Omental fat pad (tissue), 3 donors: ENCODE measurements at regions not wholly inside any gene's neighbourhood (a gene's known extent, or its start where the extent isn't known, plus 50 kb on each side); places are given as distances from the start of the nearest gene placed in this dataset.

Experiments used
- ATAC-seq: fragments of 150-250 bp; one replicate; pipeline ENCODE4 v1.9.1; 2016; ENCODE audit warnings: mild to moderate bottlenecking, moderate library complexity; ENCODE audit not compliant: low FRiP score
- DNase-seq: peaks from one replicate; pipeline ENCODE4 v3.0.0-alpha.2; 2019; ENCODE audit warnings: low spot score
- TF ChIP-seq, protein P1 (sequence below), 3 donors: fragments of 450-650 bp; IDR thresholded peaks; one replicate each; pipeline ENCODE4 v1.5.1; 2016 to 2017; ENCODE audit warnings: antibody characterized with exemption in 3 of 3, mild to moderate bottlenecking in 3 of 3, moderate library complexity in 2 of 3

DNA sequence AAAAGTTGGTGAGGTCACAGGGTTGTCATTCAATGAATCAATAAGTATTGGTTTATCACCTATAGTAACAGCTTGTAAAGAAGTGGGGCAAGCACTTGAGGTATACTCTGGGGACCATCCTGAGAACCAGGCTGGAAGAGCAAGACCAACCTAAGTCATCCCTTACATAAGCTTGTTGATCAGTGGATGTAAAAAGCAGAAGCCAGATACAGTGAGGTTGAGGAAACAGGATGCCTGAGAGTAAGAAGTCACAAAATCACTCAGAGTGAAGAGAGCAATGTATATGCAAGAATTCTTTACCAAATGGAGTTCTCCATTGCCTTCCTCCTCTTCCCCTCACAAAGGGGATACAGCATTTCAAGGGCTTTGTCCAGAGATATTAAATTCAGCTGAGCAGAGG, 76.3 kb upstream of the PACRGL start:
- DNase-seq (no peak), ATAC-seq (no peak)
- TF ChIP-seq, protein P1, sequence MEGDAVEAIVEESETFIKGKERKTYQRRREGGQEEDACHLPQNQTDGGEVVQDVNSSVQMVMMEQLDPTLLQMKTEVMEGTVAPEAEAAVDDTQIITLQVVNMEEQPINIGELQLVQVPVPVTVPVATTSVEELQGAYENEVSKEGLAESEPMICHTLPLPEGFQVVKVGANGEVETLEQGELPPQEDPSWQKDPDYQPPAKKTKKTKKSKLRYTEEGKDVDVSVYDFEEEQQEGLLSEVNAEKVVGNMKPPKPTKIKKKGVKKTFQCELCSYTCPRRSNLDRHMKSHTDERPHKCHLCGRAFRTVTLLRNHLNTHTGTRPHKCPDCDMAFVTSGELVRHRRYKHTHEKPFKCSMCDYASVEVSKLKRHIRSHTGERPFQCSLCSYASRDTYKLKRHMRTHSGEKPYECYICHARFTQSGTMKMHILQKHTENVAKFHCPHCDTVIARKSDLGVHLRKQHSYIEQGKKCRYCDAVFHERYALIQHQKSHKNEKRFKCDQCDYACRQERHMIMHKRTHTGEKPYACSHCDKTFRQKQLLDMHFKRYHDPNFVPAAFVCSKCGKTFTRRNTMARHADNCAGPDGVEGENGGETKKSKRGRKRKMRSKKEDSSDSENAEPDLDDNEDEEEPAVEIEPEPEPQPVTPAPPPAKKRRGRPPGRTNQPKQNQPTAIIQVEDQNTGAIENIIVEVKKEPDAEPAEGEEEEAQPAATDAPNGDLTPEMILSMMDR (IDR thresholded peaks at IDR 0.05): no peak

DNA sequence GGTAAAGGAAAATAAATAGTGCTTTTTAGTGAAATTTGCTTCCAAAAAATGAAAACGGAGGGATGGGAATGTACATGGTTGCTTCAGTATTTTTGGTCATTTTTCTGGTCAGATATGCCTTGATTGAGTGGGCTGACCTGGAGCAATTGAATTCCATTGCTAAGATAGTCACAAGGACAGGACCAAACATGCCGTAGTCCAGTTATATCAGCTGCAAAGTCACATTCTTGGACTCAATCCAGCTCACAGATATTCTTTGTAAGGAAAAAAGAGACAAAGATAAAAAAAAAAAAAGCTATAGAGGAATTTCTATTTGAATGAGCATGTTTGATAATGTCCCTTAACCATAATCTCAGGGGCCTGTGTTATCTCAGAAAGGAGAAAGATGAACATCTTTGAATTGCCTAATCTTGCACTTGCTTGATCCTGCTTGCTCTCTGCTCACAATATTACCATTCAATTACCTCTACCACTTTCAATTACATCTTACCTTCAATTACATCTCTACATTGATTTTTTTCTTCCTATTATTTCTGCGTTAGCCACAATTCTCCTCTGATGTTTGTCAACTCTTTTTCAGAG, 75.4 kb upstream of the PACRGL start:
- peak; percentile 48 for ATAC-seq
- TF ChIP-seq, protein P1 (IDR thresholded peaks at IDR 0.05): no peak
- DNase-seq: no peak

DNA sequence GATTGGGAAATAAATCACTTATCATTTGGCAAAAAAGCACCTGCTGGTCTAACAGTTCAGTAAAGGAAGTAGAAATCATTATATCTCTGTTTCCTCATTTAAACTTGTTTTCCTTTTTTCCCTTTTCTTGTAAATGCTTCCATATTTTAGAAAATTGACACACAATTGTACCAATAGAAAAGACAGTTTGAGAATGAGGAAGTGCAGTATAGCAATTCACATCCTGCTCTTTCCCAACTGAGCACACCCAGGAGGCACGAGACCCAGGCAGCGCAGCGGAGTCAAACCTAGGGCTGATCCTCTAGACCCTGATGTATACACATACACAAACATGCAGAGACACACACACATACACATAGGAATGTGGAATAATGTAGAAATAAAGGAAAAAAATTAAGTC, 74.8 kb upstream of the PACRGL start:
- DNase-seq: no peak
- ATAC-seq: peak; percentile 65
- TF ChIP-seq, protein P1 (IDR thresholded peaks at IDR 0.05): no peak

DNA sequence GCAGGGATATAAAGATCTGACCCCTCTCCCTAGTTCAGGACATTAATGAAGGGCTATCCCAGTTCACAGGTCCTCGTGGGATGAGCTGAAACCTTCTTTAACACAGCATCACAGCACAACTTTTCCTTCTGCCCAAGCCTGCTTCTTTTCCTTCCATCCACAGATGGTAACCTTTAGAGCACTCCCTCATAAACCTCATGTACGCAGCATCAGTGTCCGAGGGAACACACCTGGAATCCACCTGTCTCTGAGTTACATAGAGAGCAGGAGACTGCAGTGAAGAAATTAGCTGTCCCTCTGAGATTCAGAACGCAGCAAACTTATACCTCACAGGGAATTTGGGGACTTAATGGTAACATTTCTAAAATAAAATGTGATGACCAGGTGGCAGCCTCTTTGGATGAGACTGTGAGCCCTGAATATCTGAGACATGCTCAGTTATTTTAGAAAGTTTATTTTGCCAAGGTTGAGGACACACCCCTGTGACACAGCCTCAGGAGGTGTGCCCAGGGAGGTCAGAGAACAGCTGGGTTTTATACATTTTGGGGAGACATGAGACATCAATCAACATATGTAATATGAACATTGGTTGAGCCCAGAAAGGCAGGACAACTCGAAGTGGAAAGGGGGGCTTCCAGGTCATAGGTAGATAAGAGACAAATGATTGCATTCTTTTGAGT, 73.8 kb upstream of the PACRGL start:
- ATAC-seq (no peak), DNase-seq (no peak)
- TF ChIP-seq, protein P1 (IDR thresholded peaks at IDR 0.05): no peak

DNA sequence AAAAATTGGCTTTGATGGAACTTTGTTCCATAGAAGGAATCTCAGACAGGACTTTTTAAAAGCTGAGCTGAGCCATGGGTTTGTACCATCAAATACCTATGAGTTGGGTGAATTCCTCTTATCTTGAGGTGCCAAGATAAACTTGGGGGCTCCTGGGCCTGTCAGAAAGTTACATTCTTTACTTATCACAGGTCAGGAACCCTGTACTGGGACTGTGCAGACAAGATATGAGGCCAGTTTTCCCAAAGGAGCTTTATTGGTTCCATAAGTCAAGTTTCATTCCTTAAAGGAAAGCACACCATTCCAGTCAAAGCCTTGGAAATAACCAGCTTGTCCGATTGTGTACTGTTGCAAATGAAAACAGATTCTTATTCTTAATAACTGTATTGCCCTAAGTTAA, 72.4 kb upstream of the PACRGL start:
- TF ChIP-seq, protein P1 (IDR thresholded peaks at IDR 0.05): no peak
- no peak for ATAC-seq
- DNase-seq: no peak

DNA sequence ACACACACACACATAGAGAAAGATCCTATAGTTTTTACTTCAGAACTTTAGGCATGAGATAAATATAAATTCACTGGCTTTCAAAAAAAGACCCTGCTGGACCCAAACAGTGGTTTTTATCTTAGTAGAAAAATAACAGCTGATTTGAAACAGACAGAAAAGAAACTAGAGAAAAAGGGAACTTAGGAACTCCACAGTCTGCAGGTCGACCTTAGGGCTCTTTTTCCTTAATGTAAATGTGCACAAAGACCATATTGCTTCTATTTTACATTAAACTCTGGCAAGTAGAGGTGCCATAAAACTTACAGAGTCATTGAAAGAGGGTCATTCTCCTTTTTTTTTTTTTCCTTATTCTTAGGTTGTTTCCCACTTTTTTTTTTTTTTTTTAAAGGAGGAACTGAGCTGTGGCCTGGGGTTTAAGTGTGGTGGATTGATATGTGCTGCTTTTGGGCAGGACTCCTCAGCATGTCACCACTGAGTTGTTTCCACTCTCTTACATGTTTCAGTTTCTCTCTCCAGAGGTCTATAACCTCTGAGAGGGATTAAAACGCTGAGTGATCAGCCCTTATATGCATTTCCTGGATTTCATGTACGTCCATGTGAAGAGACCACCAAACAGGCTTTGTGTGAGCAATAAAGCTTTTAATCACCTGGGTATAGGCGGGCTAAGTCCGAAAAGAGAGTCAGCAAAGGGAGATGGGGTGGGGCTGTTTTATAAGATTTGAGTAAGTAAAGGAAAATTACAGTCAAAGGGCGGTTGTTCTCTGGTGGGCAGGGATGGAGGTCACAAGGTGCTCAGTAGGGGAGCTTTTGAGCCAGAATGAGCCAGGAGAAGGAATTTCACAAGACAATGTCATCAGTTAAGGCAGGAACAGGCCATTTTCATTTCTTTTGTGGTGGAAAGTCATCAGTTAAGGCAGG, 70.8 kb upstream of the PACRGL start:
- ATAC-seq: no peak
- TF ChIP-seq, protein P1 (IDR thresholded peaks at IDR 0.05): no peak
- no peak for DNase-seq
